ENCODE measurements at regions not wholly inside any gene's neighbourhood (a gene's known extent, or its start where the extent isn't known, plus 50 kb on each side); places are given as distances from the start of the nearest gene placed in this dataset.

DNA sequence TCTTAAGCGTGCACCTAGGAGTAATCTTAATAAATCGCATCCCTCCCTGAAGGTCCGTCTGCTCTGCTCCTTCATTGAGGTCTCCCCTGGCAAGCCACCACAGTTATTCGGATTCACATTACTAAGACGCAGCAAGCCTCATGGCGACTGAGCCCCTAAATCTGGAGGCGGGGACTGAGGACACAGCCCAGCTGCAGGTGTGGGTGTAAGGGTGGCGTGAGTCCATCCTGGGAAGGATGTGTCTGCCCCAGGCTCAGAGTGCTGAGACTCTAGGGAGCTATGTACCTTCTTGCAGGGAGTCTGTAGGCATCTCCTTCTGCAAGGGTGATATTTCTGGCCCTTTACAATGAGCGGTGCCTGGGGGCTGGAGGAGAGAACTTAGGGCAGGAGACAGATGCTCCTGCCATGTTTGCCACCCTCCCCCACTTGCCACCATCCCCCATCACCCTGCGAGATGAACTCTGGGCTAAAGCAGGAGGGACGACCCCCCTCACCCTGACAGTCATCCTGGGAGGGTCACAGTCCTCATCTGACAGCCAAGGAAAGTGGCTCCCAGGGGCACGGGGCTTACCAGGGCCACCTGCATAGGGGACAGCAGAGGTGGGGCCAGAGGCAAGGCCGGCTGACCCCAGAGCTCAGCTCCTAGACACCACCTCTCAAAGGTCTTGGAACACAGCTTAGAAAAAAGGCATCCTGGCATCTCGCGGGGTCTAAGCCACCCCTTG is 76.4 kb upstream of the FCN1 start:
- Mint-ChIP-seq H3K9me3 (peaks cover 21% of the 10 kb centered on the region), H3K4me3 (no peak overlapping the region), H3K27me3 (peaks cover 3% of the 10 kb centered on the region), H3K36me3 (no peaks in the 10 kb centered on the region), H3K27ac (no peak overlapping the region), H3K4me1 (no peaks in the 10 kb centered on the region)
- peak; percentile 5 for DNase-seq
- CTCF ChIA-PET, result no interaction called here

- Mint-ChIP-seq H3K27me3 (peaks cover 3% of the 10 kb centered on the region), H3K4me3 (no peak overlapping the region), H3K27ac (no peak overlapping the region), H3K4me1 (no peaks in the 10 kb centered on the region), H3K36me3 (no peaks in the 10 kb centered on the region), H3K9me3 (peaks cover 26% of the 10 kb centered on the region)
- DNase-seq, result peak; percentile 11
- CTCF ChIA-PET, result no interaction called here
Observed at GRCh38 chr9:134994926-134995791, 77.4 kb upstream of the FCN1 start.

- Mint-ChIP-seq H3K4me1 (no peaks in the 10 kb centered on the region), H3K27me3 (peaks cover 3% of the 10 kb centered on the region), H3K27ac (no peak overlapping the region), H3K4me3 (no peak overlapping the region), H3K9me3 (peaks cover 30% of the 10 kb centered on the region), H3K36me3 (no peaks in the 10 kb centered on the region)
- no peak for DNase-seq
- CTCF ChIA-PET, result no interaction called here
Observed at GRCh38 chr9:134995792-134996120, 78.0 kb upstream of the FCN1 start.

DNA sequence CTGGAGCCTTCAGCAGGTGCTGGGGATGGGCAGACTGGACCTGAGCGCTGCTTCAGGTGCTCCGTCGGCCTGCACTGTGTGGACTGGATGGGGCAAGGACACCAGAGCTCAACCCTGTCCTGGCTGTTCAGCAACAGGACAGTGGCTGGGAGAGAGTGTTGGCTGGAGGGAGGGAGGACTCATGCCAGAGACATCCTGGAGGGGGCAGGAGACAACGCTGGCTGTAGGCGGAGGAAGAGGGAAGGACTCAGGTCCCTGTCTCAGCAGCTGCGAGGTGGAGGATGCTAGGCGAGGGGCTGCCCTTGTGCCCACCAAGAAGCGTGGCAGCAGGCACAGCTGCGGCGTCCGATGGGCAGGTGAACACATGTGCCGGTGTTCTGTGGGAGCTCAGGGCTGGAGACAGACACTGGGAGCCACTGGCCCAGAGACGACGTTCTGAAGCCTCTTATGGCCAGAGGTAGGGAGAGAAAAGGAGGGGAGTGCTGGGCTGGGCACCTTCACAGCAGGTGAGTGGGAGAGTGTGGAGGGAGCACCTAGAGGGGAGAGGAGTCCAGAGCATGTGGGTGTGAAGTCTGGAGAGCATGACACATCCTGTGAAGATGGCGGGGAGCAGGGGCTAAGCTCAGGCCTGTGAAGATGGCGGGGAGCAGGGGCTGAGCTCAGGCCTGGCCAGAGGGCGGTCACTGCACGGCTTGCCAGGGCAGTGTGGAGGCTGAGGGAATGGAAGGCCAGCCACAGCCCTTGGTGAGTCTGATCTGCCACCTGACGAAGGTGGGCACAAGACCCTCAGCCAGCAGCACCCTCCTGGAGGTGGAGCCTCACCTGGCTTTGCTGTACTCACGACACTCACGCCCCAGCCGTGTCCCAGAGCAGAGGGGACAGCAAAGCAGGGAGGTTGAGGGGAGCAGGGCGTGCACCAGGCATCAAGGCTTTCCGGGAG is 79.1 kb upstream of the FCN1 start:
- H3K27me3 Mint-ChIP-seq, result peaks cover 3% of the 10 kb centered on the region
- H3K9me3 Mint-ChIP-seq, result peaks cover 34% of the 10 kb centered on the region
- no peak overlapping the region for H3K27ac Mint-ChIP-seq
- CTCF ChIA-PET, result no interaction called here
- no peak overlapping the region for H3K4me3 Mint-ChIP-seq
- H3K4me1 Mint-ChIP-seq, result no peaks in the 10 kb centered on the region
- peak; percentile 15 for DNase-seq
- no peaks in the 10 kb centered on the region for H3K36me3 Mint-ChIP-seq

DNA sequence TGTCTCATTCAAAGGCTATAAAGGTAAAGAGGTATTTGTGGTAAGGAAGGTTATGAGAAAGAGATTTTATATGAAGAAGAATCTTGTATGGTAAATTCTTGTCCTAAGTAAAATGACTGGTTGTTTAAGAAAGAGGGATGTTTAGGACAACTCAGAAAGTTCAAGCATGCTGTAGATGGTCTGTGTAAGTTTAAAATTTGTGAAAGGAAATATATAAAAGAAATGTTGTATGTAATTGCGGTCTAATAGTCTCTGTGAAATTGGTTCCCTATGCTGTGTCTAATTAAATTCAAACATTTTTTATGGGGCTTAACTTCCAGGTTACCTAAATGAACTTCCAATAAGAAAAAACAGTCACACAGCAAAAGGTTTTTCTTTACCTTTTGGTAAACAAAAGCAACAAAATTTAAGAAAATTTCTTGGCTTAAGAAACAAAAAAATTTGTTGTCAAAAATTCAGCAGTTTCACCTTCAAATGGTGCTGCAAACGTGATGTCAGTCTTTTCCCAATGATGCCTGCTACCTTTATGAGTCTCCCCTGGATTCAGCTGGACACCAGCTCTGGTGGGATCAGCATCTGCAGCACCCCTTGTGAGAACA is 83.0 kb upstream of the FCN1 start:
- Mint-ChIP-seq H3K4me1 (no peaks in the 10 kb centered on the region), H3K27me3 (peaks cover 3% of the 10 kb centered on the region), H3K36me3 (no peaks in the 10 kb centered on the region), H3K27ac (no peak overlapping the region), H3K9me3 (peaks cover 34% of the 10 kb centered on the region), H3K4me3 (no peak overlapping the region)
- CTCF ChIA-PET, result no interaction called here
- DNase-seq, result no peak

DNA sequence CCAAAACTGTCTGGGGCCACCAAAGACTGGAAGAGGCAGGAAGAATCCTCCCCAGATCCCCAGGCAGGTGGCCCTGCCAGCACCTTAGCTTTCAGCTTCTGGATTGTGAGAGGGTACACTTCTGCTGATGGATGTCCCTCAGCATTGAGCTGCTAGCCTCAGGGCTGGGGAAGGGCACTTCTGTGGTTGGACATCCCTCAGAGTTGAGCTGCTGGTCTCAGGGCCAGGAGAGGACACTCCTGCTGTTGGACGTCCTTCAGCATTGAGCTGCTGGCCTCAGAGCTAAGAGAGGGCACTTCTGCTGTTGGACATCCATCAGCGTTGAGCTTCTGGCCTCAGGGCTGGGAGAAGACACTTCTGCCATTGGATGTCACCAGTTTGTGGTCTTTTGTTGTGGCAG is 83.8 kb upstream of the FCN1 start:
- Mint-ChIP-seq H3K4me1 (no peaks in the 10 kb centered on the region), H3K9me3 (peaks cover 31% of the 10 kb centered on the region), H3K4me3 (no peak overlapping the region), H3K36me3 (no peaks in the 10 kb centered on the region), H3K27ac (no peak overlapping the region), H3K27me3 (peaks cover 3% of the 10 kb centered on the region)
- CTCF ChIA-PET, result no interaction called here
- no peak for DNase-seq

- Mint-ChIP-seq H3K36me3 (no peaks in the 10 kb centered on the region), H3K4me3 (no peak overlapping the region), H3K27me3 (no peaks in the 10 kb centered on the region), H3K27ac (no peak overlapping the region), H3K4me1 (no peaks in the 10 kb centered on the region), H3K9me3 (peaks cover 26% of the 10 kb centered on the region)
- peak; percentile 16 for DNase-seq
- CTCF ChIA-PET, result no interaction called here
Observed at GRCh38 chr9:135002336-135002735, 84.6 kb upstream of the FCN1 start.

GRCh38 chr9:135002802-135003201 is 84.7 kb upstream of the OLFM1 start:
- H3K4me1 Mint-ChIP-seq, result no peaks in the 10 kb centered on the region
- no peak for DNase-seq
- CTCF ChIA-PET, result no interaction called here
- H3K27me3 Mint-ChIP-seq, result no peaks in the 10 kb centered on the region
- H3K4me3 Mint-ChIP-seq, result no peak overlapping the region
- H3K27ac Mint-ChIP-seq, result no peak overlapping the region
- H3K36me3 Mint-ChIP-seq, result no peaks in the 10 kb centered on the region
- H3K9me3 Mint-ChIP-seq, result peaks cover 24% of the 10 kb centered on the region

- H3K4me1 Mint-ChIP-seq, result no peaks in the 10 kb centered on the region
- no peak for DNase-seq
- no peaks in the 10 kb centered on the region for H3K36me3 Mint-ChIP-seq
- CTCF ChIA-PET, result no interaction called here
- no peaks in the 10 kb centered on the region for H3K27me3 Mint-ChIP-seq
- H3K27ac Mint-ChIP-seq, result no peak overlapping the region
- peaks cover 13% of the 10 kb centered on the region for H3K9me3 Mint-ChIP-seq
- no peak overlapping the region for H3K4me3 Mint-ChIP-seq
Observed at GRCh38 chr9:135004772-135005171, 82.7 kb upstream of the OLFM1 start.

GRCh38 chr9:135006911-135007570 is 80.4 kb upstream of the OLFM1 start:
- Mint-ChIP-seq H3K27me3 (no peaks in the 10 kb centered on the region), H3K36me3 (no peaks in the 10 kb centered on the region), H3K4me3 (no peak overlapping the region), H3K27ac (no peak overlapping the region), H3K4me1 (no peaks in the 10 kb centered on the region), H3K9me3 (no peaks in the 10 kb centered on the region)
- no peak for DNase-seq
- CTCF ChIA-PET, result no interaction called here

- no peak for DNase-seq
- no peak overlapping the region for H3K27ac Mint-ChIP-seq
- no peaks in the 10 kb centered on the region for H3K27me3 Mint-ChIP-seq
- no peaks in the 10 kb centered on the region for H3K9me3 Mint-ChIP-seq
- CTCF ChIA-PET, result no interaction called here
- no peak overlapping the region for H3K4me3 Mint-ChIP-seq
- H3K4me1 Mint-ChIP-seq, result no peaks in the 10 kb centered on the region
- no peaks in the 10 kb centered on the region for H3K36me3 Mint-ChIP-seq
Observed at GRCh38 chr9:135007601-135008000, 79.9 kb upstream of the OLFM1 start.

DNA sequence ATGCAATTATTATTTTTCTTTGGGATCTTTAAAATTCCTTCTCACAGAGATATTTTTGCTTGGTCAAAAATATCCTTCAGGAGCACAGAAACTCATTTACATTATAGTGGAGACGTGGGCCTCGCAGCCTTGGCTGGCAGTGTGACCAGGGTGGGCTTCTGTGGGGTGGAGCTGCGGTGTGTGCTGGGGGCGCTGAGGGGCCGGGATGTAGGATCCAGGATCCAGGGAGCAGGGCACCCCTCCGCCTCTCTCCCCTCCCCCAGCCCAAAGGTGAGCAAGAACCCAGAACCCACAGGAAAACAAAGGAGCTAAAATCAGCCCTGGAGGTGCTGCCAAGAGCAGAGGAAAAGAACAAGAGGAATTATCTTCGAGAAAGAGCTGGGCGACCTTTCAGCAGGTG is 79.1 kb upstream of the OLFM1 start:
- Mint-ChIP-seq H3K4me1 (no peaks in the 10 kb centered on the region), H3K27me3 (no peaks in the 10 kb centered on the region), H3K27ac (no peak overlapping the region), H3K9me3 (no peaks in the 10 kb centered on the region), H3K36me3 (no peaks in the 10 kb centered on the region), H3K4me3 (no peak overlapping the region)
- CTCF ChIA-PET, result no interaction called here
- DNase-seq, result no peak

- no peaks in the 10 kb centered on the region for H3K27me3 Mint-ChIP-seq
- no peak for DNase-seq
- no peak overlapping the region for H3K4me3 Mint-ChIP-seq
- no peaks in the 10 kb centered on the region for H3K4me1 Mint-ChIP-seq
- H3K9me3 Mint-ChIP-seq, result no peaks in the 10 kb centered on the region
- no peak overlapping the region for H3K27ac Mint-ChIP-seq
- no peaks in the 10 kb centered on the region for H3K36me3 Mint-ChIP-seq
- CTCF ChIA-PET, result no interaction called here
Observed at GRCh38 chr9:135009051-135009560, 78.4 kb upstream of the OLFM1 start.

All from activated naive CD4-positive, alpha-beta T cell treated with anti-CD3 and anti-CD28 coated beads, Interleukin-2, amount 10 ng/mL, durations not matched to agents 7 days and 5 days (primary cell).